ENCODE measurements at regions not wholly inside any gene's neighbourhood (a gene's known extent, or its start where the extent isn't known, plus 50 kb on each side); places are given as distances from the start of the nearest gene placed in this dataset.

DNA sequence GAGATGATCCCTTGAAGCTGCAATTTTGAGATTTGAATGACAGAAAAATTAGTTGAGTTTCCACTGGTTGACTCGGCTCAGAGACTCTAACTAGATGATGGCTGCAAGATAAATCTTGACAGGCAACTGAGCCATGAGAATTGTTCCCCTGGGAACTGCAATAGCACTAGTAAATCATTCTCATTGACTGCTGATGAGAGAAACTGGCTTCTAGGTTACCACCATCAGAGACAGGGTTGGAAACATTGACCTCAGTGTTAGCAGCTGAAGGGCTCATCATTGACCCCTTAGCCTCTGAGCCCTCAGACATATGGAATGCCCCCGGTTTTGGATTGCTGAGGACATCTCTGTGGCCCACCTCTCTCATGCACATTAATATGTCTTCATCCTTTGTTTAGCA lies 125.4 kb upstream of the COX10 start:
- Histone ChIP-seq H3K4me1 (no peaks in the 10 kb centered on the region), H3K27ac (no peak overlapping the region), H3K27me3 (no peaks in the 10 kb centered on the region), H3K36me3 (no peaks in the 10 kb centered on the region), H3K9me3 (no peaks in the 10 kb centered on the region), H3K4me3 (replicated peaks in 1 of 3) (no peak overlapping the region)
- TF ChIP-seq POLR2A (IDR thresholded peaks at IDR 0.05), result no peak
- TF ChIP-seq, protein P1, sequence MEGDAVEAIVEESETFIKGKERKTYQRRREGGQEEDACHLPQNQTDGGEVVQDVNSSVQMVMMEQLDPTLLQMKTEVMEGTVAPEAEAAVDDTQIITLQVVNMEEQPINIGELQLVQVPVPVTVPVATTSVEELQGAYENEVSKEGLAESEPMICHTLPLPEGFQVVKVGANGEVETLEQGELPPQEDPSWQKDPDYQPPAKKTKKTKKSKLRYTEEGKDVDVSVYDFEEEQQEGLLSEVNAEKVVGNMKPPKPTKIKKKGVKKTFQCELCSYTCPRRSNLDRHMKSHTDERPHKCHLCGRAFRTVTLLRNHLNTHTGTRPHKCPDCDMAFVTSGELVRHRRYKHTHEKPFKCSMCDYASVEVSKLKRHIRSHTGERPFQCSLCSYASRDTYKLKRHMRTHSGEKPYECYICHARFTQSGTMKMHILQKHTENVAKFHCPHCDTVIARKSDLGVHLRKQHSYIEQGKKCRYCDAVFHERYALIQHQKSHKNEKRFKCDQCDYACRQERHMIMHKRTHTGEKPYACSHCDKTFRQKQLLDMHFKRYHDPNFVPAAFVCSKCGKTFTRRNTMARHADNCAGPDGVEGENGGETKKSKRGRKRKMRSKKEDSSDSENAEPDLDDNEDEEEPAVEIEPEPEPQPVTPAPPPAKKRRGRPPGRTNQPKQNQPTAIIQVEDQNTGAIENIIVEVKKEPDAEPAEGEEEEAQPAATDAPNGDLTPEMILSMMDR (IDR thresholded peaks at IDR 0.05), result no peak
- 65 to 73% methylated on average over 2 of the region's 2 CpGs for WGBS, 2 donors
- intact Hi-C loops (cut with DNase I), result no loop called here
- DNase-seq, result no peak

DNA sequence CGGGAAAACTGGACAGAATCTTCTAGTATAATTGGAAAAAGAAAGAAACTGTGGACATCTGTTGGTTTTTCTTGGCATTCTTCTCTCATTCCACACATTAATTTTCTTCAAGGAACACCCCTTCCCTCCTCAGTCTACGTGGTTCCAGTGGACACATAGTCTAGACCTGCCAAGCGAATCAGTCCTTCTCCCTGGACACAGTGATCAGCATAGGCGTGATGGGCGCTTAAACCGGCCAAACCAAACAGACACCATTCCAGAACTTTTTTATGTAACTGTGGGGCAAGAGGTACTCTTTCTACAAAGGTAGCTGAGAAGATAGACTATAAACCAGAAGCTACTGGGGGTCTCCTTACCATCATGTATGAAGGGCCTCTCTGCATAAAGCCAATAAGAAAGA lies 121.8 kb upstream of the COX10 start:
- H3K27me3 ChIP-seq, result no peaks in the 10 kb centered on the region
- H3K27ac ChIP-seq, result no peak overlapping the region
- H3K4me1 ChIP-seq, result no peaks in the 10 kb centered on the region
- 92 to 95% methylated on average over 6 of the region's 6 CpGs for WGBS, 2 donors
- no peak overlapping the region for H3K4me3 ChIP-seq (replicated peaks in 1 of 3)
- intact Hi-C loops (cut with DNase I), result no loop called here
- H3K9me3 ChIP-seq, result no peaks in the 10 kb centered on the region
- TF ChIP-seq POLR2A (IDR thresholded peaks at IDR 0.05), result no peak
- TF ChIP-seq, protein P1 (IDR thresholded peaks at IDR 0.05), result no peak
- no peak for DNase-seq
- H3K36me3 ChIP-seq, result no peaks in the 10 kb centered on the region

DNA sequence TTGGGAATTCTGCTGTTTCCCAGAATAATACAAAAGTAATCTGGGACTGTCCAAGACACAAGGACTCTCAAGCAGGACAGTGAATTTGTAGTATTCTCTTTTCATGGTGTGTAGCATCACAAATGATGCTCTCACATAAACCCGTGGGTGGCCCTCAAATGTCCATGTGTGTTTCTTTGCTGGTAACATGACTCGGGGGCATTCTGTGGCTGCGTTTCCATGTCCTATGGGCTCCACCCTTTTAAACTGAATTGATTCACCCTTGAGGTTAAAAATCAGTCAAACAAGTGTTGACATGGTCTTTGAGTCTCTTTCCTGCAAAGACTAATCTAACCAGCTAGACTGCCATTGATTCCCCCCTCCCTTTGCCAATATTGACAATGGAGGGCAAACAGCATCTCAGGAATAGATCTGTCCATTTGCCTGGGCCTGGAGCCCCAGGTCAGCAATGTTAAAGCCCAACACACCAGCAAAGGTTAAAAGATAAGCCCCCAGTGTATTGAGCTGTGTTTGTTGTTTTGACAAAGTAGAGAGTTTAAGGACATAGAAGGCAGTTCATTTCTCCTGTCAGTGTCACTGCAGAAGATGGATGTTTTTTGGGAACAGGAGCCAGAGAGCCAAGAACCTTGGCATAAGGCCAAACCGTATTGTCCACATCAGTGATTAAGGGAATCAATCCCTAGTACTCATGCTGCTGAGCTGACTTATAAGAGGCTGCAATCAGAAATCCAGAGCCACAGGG lies 117.1 kb upstream of the COX10 start:
- Histone ChIP-seq H3K9me3 (no peaks in the 10 kb centered on the region), H3K36me3 (no peaks in the 10 kb centered on the region), H3K27me3 (no peaks in the 10 kb centered on the region), H3K27ac (no peak overlapping the region), H3K4me1 (no peaks in the 10 kb centered on the region), H3K4me3 (replicated peaks in 1 of 3) (no peak overlapping the region)
- TF ChIP-seq, protein P1 (IDR thresholded peaks at IDR 0.05), result no peak
- TF ChIP-seq POLR2A (IDR thresholded peaks at IDR 0.05), result no peak
- DNase-seq, result no peak
- WGBS, 2 donors, result 50 to 67% methylated on average over 4 of the region's 4 CpGs
- intact Hi-C loops (cut with DNase I), result no loop called here

DNA sequence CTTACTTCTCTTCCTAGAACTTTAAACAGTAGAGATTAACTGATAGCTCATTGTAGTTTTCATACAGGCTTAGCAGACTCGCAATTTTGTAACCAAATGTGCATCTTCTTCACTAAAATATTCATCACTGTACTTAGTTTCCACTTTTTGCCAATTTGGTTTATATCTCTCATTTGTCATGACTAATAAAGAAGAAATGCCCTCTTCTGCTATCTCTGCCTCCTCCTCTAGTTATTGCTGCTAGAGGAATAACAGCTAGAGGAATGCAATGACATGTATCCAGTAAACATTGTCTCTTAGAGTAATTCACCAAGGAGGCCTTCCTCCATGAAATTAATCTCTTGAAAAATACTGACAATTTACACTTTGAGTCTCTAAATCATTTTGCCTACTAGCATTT lies 115.5 kb upstream of the COX10 start:
- H3K4me1 ChIP-seq, result no peaks in the 10 kb centered on the region
- no peak for DNase-seq
- H3K27ac ChIP-seq, result no peak overlapping the region
- H3K27me3 ChIP-seq, result no peaks in the 10 kb centered on the region
- 0 to 3% methylated on average over 1 of the region's 1 CpG for WGBS, 2 donors
- no peaks in the 10 kb centered on the region for H3K9me3 ChIP-seq
- H3K4me3 ChIP-seq (replicated peaks in 1 of 3), result no peak overlapping the region
- no peaks in the 10 kb centered on the region for H3K36me3 ChIP-seq
- TF ChIP-seq, protein P1 (IDR thresholded peaks at IDR 0.05), result no peak
- TF ChIP-seq POLR2A (IDR thresholded peaks at IDR 0.05), result no peak
- intact Hi-C loops (cut with DNase I), result no loop called here

DNA sequence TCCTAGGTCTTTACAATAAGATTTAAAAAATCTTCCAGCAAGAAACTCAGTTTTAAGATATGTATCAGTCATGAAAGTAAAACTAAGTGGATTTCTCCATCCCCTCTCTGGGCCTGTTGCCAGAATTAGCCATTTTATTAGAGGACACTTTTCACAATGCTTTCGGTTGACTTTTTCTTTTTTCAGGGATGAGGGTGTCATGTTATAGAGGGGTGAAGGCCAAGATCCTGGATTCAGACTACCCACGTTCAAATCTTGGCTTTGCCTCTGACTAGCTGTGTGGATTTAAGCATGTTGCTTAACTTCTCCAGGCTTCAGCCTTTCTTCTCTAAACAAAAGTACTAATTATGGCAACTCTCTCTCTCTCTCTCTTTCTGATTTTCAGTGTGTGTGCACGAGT lies 111.7 kb upstream of the COX10 start:
- Histone ChIP-seq H3K4me3 (replicated peaks in 1 of 3) (no peak overlapping the region), H3K36me3 (no peaks in the 10 kb centered on the region), H3K27me3 (no peaks in the 10 kb centered on the region), H3K27ac (no peak overlapping the region), H3K9me3 (no peaks in the 10 kb centered on the region), H3K4me1 (no peaks in the 10 kb centered on the region)
- WGBS, 2 donors, result 25 to 32% methylated on average over 3 of the region's 3 CpGs
- TF ChIP-seq, protein P1 (IDR thresholded peaks at IDR 0.05), result no peak
- no peak for TF ChIP-seq POLR2A (IDR thresholded peaks at IDR 0.05)
- DNase-seq, result no peak
- intact Hi-C loops (cut with DNase I), result no loop called here

Measured in thyroid gland (tissue), 4 donors.